ENCODE measurements at regions not wholly inside any gene's neighbourhood (a gene's known extent, or its start where the extent isn't known, plus 50 kb on each side); places are given as distances from the start of the nearest gene placed in this dataset.

GRCh38 chr5:167899490-167900070 lies 391.9 kb upstream of the WWC1 start:
- TF ChIP-seq POLR2A (IDR thresholded peaks at IDR 0.05): no peak
- no peak for TF ChIP-seq CTCF (IDR thresholded peaks at IDR 0.05)
